GM19468 (cell line): ENCODE measurements at regions not wholly inside any gene's neighbourhood (a gene's known extent, or its start where the extent isn't known, plus 50 kb on each side); places are given as distances from the start of the nearest gene placed in this dataset.

Experiments
- ATAC-seq: cut with Tn5 transposase; IDR thresholded peaks from one replicate; pipeline ENCODE4 v1.9.1; 2021; ENCODE audit warnings: mild to moderate bottlenecking, moderate library complexity, moderate number of reproducible peaks; ENCODE audit not compliant: unreplicated experiment; ENCODE audit errors: extremely low read depth

DNA sequence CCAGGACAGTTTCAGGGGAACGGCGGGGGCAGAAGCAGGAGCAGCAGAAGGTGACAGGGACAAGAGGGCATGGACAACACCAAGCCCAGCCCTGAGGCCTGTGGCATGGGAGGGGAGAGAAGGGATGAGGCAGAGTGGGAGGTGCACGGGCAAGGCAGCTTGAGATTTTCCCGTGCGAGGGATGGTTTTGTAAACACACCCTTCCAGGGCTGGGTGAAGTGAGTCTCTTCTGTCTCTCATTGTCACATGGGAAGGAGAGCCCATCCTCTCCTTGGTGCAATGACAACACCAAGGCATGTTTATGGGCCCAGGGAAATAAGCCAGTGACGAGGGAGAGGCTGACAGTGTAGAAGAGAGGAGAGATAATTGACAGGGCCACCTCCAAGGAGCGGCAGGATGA, 69.6 kb upstream of the RIOK3 start:
- ATAC-seq, result no peak

DNA sequence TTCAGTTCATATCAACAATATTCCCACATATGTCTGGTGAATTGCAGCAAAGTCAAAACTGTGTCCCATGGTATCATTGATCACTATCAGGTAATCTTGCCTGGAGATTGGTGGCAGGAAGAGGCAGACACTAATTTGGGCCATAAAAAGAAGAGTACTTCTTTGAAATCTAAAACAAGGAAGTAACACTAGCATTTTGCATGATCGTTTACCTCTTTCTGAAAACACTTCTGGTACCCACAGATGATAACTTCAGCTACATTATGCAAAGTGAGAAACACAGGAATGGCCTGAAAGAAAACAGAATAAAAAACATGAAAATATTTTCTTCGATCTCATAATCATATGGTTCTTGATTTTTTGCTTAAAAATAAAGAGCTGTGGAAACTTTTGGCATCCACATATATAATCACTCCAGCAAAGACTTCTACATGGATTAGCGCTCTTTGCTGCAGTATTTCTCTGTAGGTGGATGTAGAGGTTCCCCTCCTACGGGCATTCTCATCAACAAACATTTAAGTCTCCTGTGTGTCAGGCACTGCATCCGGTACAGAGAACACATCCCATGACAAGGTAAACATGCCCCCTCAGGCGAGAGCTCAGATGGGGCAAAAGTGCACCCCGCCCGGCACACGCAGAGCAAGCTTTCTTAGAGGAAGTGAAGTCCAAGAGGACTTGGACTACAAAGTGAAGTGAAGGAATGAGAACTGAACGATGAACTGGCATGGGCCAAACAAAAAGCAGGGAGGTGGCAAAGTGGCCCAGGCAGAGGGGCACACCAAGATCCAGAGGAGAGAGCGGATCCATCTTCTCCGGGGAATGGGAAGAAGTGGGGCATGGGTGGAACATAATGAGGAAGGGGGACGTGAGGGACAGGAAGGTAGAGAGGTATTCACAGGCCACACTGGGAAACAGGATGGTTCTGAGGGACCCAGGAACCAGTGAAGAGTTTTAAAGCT, 68.0 kb upstream of the RIOK3 start:
- no peak for ATAC-seq

DNA sequence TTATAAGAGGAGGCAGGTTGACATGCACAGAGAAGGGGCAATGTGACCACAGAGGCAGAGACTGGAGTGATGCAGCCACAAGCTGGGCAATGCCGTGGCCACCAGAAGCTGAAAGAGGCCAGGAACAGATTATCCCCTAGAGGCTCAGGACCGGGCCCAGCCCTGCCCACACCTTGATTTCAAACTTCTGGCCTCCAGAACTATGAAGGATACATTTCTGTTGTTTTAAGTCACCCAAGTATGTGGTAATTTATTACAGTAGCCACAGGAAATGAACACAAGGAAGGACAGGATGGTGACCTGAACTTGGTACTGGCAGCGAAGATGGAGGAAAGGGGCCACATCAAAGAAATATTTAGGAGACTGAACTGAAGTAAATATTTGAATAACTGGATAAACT, 66.8 kb upstream of the RIOK3 start:
- no peak for ATAC-seq

DNA sequence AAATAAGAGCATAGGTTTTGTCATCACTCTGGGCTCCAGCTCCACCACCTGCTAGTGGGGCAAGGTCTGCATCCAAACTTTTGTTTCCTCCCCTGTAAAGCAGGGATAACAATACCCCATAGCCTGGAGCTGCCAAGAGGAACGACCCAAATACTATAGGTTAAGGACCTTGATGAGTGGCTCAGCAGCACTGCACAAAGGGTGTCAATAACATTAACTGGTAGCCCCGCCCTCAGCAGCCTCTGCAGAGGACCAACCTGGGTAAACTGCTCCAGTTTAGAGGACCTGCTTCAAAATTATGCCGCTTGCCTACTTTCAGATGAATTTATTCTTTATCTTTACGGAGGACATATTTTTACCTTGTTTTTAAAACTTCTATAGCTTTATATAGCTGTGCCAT, 65.8 kb upstream of the RIOK3 start:
- no peak for ATAC-seq

DNA sequence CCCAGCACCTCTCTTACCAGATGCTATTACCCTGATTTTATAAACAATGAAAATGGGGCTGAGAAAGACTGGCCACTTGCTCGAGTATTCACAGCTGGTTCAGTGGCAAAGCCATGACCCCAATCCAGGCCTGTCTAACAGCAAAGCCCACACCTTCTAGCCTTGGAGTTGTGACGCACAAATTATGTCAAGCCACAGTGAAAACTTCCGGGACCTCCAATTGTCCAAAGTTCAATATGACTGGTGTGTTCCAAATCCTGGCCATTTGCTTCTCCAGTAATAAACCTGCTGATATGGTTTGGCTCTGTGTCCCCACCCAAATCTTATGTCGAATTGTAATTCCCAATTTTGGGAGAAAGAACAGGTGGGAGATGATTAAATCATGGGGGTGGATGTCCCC, 64.7 kb upstream of the RIOK3 start:
- no peak for ATAC-seq

DNA sequence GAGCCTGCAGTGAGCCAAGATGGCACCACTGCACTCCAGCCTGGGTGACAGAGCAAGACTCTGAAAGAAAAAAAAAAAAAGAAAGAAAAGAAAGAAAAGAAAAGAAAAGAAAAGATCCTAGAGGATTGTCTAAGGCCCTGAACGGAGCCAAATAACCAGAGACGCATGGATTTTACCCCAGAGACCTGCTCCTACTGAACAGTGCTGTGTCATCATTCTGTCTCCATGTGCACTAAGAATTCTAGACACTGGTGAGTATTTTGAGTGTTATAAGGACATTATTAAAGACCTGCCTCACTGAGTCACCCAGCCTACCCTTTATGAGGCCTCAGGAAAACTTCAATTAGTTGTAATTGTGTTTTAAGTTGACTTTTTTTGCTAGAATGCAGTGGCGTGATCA, 61.9 kb upstream of the RIOK3 start:
- no peak for ATAC-seq

DNA sequence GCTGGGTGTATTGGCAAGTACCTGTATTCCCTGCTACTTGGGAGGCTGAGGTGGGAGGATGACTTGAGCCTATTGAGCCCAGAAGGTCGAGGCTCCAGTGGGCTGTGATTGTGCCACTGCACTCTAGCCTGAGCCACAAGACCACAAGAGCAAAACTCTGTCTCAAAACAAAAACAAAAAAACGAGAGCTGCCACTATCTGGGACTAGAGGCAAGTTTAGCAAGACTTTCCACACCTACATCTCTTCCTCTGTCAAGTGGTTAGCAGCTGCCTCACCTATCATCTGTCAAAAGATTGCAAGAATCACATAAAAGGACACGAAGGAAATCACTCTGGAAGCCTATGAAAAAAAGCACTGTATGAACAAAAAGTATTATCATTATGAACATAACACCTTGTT, 55.2 kb upstream of the RIOK3 start:
- ATAC-seq, result no peak

DNA sequence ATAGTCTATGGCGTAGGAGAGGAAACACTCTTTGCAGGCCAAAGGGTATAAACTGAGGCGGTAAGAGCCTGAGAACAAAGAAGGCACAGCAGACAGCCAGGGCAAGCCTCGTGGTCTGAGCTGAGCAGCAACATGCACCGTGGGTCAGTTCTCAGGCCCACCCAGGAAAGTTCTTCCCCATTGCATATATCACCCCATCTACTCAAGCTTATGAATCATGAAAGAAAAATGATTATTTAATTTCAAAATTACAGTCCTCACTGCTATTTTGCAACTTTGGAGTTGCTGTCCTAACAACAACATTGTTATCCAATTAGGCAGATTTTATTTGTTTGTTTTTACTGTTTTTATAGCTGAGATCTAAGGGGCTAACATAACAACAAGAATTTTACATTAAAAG, 54.7 kb upstream of the RIOK3 start:
- ATAC-seq, result no peak

DNA sequence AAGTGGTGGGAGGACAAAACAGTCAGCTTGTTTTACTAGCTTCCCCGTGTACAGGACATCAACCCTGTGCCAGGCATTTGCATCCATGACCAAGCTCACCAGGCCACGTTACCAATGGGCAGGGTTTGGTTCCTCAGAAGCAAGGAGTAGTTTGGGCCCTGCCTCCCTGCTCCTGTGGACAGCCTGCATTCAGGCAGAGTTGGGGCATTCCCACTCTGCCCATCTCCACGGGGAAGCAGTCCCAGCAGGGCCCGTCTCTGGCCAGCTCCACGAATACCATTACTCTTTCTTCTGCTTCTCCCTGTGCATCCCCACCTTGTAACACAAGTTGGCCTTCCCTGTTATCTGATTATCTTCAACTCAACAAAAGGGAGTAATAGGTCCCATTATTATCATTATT, 54.0 kb upstream of the RIOK3 start:
- ATAC-seq, result no peak

DNA sequence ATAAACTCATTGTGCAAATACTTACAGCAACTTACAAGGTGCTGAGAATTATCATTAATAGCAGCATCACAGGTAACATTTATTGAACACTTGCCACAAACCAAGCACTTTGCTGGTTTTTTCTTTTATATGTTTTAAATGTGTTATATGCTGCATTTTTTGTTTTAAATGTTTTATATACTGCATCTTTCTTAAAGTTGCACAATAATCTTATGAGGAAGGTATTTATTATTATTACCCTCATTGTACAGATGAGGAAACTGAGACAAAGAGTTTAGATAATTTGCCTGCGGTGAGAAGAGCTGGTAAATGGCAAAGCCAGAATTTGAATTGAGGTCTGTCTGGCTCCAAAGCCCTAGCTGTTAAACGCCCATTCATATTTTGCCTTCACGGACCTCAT, 52.2 kb upstream of the RIOK3 start:
- ATAC-seq, result no peak

DNA sequence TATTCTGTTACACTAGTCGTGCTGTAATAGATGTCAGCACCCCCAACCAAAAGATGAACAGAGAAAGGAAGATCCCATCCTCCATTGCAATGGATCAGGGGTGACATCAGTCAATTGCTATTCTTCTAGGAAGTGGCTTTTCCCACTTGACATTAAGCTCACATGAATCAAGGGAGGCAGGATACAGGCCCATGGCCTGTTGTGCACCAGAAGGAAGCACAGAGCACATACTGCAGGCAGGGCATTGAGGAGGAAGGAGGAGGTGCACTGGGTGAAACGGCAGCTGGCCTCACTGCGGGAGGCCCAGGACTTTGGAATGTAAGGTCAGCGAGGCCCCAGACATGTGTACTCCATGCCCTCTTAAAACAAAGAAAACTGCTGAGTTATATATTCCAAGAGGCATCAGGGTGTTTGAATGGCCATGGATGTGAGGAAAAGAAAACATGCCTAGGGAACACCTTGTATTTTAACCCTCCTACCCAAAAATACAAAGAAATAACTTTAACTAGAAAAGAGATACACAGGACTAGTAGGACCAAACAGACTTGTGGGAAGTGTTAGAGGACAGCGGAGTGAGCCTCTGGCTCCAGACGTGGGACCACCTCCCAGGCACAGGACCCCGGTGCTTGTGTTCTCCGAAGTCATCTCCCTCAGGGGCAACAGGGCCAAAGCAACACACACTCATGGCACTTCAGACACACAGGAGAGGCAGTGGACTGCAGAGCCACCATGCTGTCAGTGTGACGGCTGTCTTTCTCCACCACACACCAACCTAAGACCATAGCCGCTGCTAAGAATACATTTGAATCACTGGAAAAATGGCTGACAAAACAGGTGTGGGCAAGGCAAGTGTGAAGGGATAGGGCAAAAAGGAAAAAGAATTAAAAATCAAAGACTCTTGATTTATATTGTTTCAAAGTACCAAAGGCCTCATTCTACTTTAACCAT, 51.4 kb upstream of the RIOK3 start:
- ATAC-seq, result no peak
